Uterus (tissue), 3 donors: ENCODE measurements at regions not wholly inside any gene's neighbourhood (a gene's known extent, or its start where the extent isn't known, plus 50 kb on each side); places are given as distances from the start of the nearest gene placed in this dataset.

Source experiments
- DNase-seq, 2 donors: peaks; one replicate each; pipeline ENCODE4 v3.0.0-alpha.2; 2019 to 2020
- H3K27ac ChIP-seq, 2 donors: fragments of 200-600 bp; sonication (generic); 1 replicate in 1 of 2; 2 replicates in 1 of 2; pipeline ENCODE4 v1.5.1; 2016 to 2018
- H3K27me3 ChIP-seq, 2 donors: fragments of 200-600 bp; sonication (generic); one replicate each; pipeline ENCODE4 v1.5.1; 2018 to 2019; ENCODE audit warnings: control low read depth in 1 of 2
- H3K36me3 ChIP-seq, 2 donors: fragments of 200-600 bp; sonication (generic); one replicate each; pipeline ENCODE4 v1.5.1; 2019; ENCODE audit warnings: control low read depth in 1 of 2
- H3K4me1 ChIP-seq, 2 donors: fragments of 200-600 bp; sonication (generic); one replicate each; pipeline ENCODE4 v1.5.1; 2018 to 2019; ENCODE audit warnings: control low read depth in 1 of 2
- H3K4me3 ChIP-seq, 2 donors: fragments of 200-600 bp; sonication (generic); 1 replicate in 1 of 2; 2 replicates in 1 of 2; pipeline ENCODE4 v1.5.1; 2018 to 2019; ENCODE audit warnings: mild to moderate bottlenecking in 1 of 2
- H3K9me3 ChIP-seq, 2 donors: fragments of 200-600 bp; sonication (generic); one replicate each; pipeline ENCODE4 v1.5.1; 2019; ENCODE audit warnings: control low read depth in 1 of 2
- CTCF ChIP-seq, 4 experiments: fragments of 200-600 bp in 2 of 4; fragments of 450-650 bp in 2 of 4; sonication (generic) in 2 of 4; IDR thresholded peaks; one replicate each; pipeline ENCODE4 v1.5.1; 2016 to 2019; ENCODE audit warnings: antibody characterized with exemption in 4 of 4, mild to moderate bottlenecking in 2 of 4, moderate library complexity in 1 of 4
- POLR2A ChIP-seq, 2 donors: fragments of 450-650 bp; IDR thresholded peaks; one replicate each; pipeline ENCODE4 v1.6.1; 2016; ENCODE audit warnings: antibody characterized with exemption in 2 of 2, mild to moderate bottlenecking in 1 of 2, moderate library complexity in 1 of 2
- intact Hi-C: fragments of 100-400 bp; cut with DNase I; formaldehyde crosslinking; loops from one replicate; pipeline ENCODE4 v1.15.1; 2023; ENCODE audit warnings: low total_unique reads
- donor health status: DM: yes; HTN: yes; CAD: no.

- TF ChIP-seq CTCF (IDR thresholded peaks at IDR 0.05) (no peak), POLR2A (IDR thresholded peaks at IDR 0.05) (no peak)
- DNase-seq: no peak
- H3K27ac ChIP-seq: no peak overlapping the region
- H3K4me3 ChIP-seq: no peak overlapping the region
- intact Hi-C loops: no loop called here
- no peaks in the 10 kb centered on the region for H3K9me3 ChIP-seq
- no peaks in the 10 kb centered on the region for H3K4me1 ChIP-seq
- no peaks in the 10 kb centered on the region for H3K36me3 ChIP-seq
- no peaks in the 10 kb centered on the region for H3K27me3 ChIP-seq
Observed at GRCh38 chr15:97077975-97078374, 747.5 kb downstream of the NR2F2 start.

GRCh38 chr15:97078591-97078990, 748.1 kb downstream of the NR2F2 start:
- H3K36me3 ChIP-seq: no peaks in the 10 kb centered on the region
- intact Hi-C loops: no loop called here
- no peak overlapping the region for H3K4me3 ChIP-seq
- H3K27ac ChIP-seq: no peak overlapping the region
- no peaks in the 10 kb centered on the region for H3K4me1 ChIP-seq
- no peak for TF ChIP-seq CTCF (IDR thresholded peaks at IDR 0.05)
- TF ChIP-seq POLR2A (IDR thresholded peaks at IDR 0.05): no peak
- no peaks in the 10 kb centered on the region for H3K9me3 ChIP-seq
- H3K27me3 ChIP-seq: no peaks in the 10 kb centered on the region
- DNase-seq: no peak

- H3K4me1 ChIP-seq: no peaks in the 10 kb centered on the region
- no peaks in the 10 kb centered on the region for H3K9me3 ChIP-seq
- TF ChIP-seq POLR2A (IDR thresholded peaks at IDR 0.05) (no peak), CTCF (IDR thresholded peaks at IDR 0.05) (no peak)
- no peaks in the 10 kb centered on the region for H3K27me3 ChIP-seq
- no peaks in the 10 kb centered on the region for H3K36me3 ChIP-seq
- H3K4me3 ChIP-seq: no peak overlapping the region
- no peak for DNase-seq
- no peak overlapping the region for H3K27ac ChIP-seq
- intact Hi-C loops: no loop called here
Observed at GRCh38 chr15:97081666-97082226, 751.2 kb downstream of the NR2F2 start.

GRCh38 chr15:97082830-97083229, 752.3 kb downstream of the NR2F2 start:
- no peaks in the 10 kb centered on the region for H3K9me3 ChIP-seq
- TF ChIP-seq POLR2A (IDR thresholded peaks at IDR 0.05): no peak
- TF ChIP-seq CTCF (IDR thresholded peaks at IDR 0.05): no peak
- intact Hi-C loops: no loop called here
- no peak overlapping the region for H3K27ac ChIP-seq
- DNase-seq: no peak
- no peaks in the 10 kb centered on the region for H3K27me3 ChIP-seq
- H3K36me3 ChIP-seq: no peaks in the 10 kb centered on the region
- no peaks in the 10 kb centered on the region for H3K4me1 ChIP-seq
- H3K4me3 ChIP-seq: no peak overlapping the region

- H3K27me3 ChIP-seq: no peaks in the 10 kb centered on the region
- intact Hi-C loops: no loop called here
- H3K27ac ChIP-seq: no peak overlapping the region
- H3K4me3 ChIP-seq: no peak overlapping the region
- DNase-seq: no peak
- no peaks in the 10 kb centered on the region for H3K9me3 ChIP-seq
- TF ChIP-seq POLR2A (IDR thresholded peaks at IDR 0.05) (no peak), CTCF (IDR thresholded peaks at IDR 0.05) (no peak)
- no peaks in the 10 kb centered on the region for H3K4me1 ChIP-seq
- no peaks in the 10 kb centered on the region for H3K36me3 ChIP-seq
Observed at GRCh38 chr15:97084650-97085049, 754.1 kb downstream of the NR2F2 start.
